ENCODE measurements at regions not wholly inside any gene's neighbourhood (a gene's known extent, or its start where the extent isn't known, plus 50 kb on each side); places are given as distances from the start of the nearest gene placed in this dataset.

DNA sequence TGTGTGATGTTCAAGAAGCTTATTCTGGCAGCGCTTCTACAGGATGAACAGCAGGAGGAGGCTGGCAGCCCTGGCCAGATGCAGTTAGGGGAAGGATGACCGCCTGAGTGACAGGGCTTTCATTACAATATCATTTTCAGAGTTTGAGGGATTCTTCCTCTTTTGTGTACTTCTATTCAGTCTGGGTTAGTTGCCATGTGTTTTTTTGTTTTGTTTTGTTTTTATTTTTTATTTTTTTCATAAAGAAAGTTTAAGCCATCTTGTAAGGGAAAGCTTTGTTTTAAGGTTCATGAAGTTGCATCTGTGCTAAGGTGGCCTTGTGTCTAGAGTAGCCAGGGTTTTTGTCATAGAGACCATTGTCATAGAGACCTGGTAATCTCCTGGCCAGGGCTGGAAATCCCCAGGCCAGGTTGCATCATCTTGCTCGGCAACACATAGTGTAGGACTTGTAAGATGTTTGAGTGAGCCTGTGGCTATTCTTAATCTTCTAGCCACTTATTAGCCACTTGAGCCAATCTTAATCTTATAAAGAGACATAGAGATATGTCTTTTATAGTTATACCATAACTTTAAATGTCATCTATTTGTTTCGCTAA lies 230.5 kb upstream of the TMEM229A start:
- peak; percentile 68 for DNase-seq (ENCODE audit: low spot score)
- Histone ChIP-seq H3K4me3 (no peak overlapping the region), H3K36me3 (ENCODE audit: insufficient read depth) (no peaks in the 10 kb centered on the region), H2AFZ (no peak overlapping the region), H3K4me1 (ENCODE audit: insufficient read depth) (peaks cover 34% of the 10 kb centered on the region), H3K27ac (ENCODE audit: low read depth) (peak overlapping the region; percentile 60), H3F3A (replicated peaks; ENCODE audit: low read depth) (no peaks in the 10 kb centered on the region), H4K20me1 (replicated peaks; ENCODE audit: insufficient read depth) (no peaks in the 10 kb centered on the region), H3K79me2 (replicated peaks; ENCODE audit: insufficient read depth) (no peaks in the 10 kb centered on the region), H3K27me3 (ENCODE audit: insufficient read depth) (peaks cover 19% of the 10 kb centered on the region), H3K9me2 (ENCODE audit: insufficient read depth) (no peaks in the 10 kb centered on the region), H3K4me2 (peak overlapping the region; percentile 24)
- no peaks in the 10 kb centered on the region for H3K9me3 Mint-ChIP-seq
- H3K27me3 Mint-ChIP-seq (ENCODE audit: insufficient read depth, low read depth, poor library complexity): peaks cover 6% of the 10 kb centered on the region
- peak overlapping the region; percentile 91 for H3K27ac Mint-ChIP-seq
- peak; percentile 93 for ATAC-seq
- TF ChIP-seq, protein P1, sequence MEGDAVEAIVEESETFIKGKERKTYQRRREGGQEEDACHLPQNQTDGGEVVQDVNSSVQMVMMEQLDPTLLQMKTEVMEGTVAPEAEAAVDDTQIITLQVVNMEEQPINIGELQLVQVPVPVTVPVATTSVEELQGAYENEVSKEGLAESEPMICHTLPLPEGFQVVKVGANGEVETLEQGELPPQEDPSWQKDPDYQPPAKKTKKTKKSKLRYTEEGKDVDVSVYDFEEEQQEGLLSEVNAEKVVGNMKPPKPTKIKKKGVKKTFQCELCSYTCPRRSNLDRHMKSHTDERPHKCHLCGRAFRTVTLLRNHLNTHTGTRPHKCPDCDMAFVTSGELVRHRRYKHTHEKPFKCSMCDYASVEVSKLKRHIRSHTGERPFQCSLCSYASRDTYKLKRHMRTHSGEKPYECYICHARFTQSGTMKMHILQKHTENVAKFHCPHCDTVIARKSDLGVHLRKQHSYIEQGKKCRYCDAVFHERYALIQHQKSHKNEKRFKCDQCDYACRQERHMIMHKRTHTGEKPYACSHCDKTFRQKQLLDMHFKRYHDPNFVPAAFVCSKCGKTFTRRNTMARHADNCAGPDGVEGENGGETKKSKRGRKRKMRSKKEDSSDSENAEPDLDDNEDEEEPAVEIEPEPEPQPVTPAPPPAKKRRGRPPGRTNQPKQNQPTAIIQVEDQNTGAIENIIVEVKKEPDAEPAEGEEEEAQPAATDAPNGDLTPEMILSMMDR (conservative IDR thresholded peaks at IDR 0.05; ENCODE audit: low read depth in 2 of 2): peak in 1 of 2 experiments; percentile 20; a peak in 1 of 4 replicates
- TF ChIP-seq, protein P2, sequence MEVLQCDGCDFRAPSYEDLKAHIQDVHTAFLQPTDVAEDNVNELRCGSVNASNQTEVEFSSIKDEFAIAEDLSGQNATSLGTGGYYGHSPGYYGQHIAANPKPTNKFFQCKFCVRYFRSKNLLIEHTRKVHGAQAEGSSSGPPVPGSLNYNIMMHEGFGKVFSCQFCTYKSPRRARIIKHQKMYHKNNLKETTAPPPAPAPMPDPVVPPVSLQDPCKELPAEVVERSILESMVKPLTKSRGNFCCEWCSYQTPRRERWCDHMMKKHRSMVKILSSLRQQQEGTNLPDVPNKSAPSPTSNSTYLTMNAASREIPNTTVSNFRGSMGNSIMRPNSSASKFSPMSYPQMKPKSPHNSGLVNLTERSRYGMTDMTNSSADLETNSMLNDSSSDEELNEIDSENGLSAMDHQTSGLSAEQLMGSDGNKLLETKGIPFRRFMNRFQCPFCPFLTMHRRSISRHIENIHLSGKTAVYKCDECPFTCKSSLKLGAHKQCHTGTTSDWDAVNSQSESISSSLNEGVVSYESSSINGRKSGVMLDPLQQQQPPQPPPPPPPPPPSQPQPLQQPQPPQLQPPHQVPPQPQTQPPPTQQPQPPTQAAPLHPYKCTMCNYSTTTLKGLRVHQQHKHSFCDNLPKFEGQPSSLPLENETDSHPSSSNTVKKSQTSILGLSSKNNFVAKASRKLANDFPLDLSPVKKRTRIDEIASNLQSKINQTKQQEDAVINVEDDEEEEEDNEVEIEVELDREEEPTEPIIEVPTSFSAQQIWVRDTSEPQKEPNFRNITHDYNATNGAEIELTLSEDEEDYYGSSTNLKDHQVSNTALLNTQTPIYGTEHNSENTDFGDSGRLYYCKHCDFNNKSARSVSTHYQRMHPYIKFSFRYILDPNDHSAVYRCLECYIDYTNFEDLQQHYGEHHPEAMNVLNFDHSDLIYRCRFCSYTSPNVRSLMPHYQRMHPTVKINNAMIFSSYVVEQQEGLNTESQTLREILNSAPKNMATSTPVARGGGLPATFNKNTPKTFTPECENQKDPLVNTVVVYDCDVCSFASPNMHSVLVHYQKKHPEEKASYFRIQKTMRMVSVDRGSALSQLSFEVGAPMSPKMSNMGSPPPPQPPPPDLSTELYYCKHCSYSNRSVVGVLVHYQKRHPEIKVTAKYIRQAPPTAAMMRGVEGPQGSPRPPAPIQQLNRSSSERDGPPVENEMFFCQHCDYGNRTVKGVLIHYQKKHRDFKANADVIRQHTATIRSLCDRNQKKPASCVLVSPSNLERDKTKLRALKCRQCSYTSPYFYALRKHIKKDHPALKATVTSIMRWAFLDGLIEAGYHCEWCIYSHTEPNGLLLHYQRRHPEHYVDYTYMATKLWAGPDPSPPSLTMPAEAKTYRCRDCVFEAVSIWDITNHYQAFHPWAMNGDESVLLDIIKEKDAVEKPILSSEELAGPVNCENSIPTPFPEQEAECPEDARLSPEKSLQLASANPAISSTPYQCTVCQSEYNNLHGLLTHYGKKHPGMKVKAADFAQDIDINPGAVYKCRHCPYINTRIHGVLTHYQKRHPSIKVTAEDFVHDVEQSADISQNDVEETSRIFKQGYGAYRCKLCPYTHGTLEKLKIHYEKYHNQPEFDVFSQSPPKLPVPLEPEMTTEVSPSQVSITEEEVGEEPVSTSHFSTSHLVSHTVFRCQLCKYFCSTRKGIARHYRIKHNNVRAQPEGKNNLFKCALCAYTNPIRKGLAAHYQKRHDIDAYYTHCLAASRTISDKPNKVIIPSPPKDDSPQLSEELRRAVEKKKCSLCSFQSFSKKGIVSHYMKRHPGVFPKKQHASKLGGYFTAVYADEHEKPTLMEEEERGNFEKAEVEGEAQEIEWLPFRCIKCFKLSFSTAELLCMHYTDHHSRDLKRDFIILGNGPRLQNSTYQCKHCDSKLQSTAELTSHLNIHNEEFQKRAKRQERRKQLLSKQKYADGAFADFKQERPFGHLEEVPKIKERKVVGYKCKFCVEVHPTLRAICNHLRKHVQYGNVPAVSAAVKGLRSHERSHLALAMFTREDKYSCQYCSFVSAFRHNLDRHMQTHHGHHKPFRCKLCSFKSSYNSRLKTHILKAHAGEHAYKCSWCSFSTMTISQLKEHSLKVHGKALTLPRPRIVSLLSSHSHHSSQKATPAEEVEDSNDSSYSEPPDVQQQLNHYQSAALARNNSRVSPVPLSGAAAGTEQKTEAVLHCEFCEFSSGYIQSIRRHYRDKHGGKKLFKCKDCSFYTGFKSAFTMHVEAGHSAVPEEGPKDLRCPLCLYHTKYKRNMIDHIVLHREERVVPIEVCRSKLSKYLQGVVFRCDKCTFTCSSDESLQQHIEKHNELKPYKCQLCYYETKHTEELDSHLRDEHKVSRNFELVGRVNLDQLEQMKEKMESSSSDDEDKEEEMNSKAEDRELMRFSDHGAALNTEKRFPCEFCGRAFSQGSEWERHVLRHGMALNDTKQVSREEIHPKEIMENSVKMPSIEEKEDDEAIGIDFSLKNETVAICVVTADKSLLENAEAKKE (CRISPR knock-in tag; IDR thresholded peaks at IDR 0.05): peak; percentile 59; the same call in 1 of the 2 replicates
- no peak for TF ChIP-seq ZNF114 (CRISPR knock-in tag; IDR thresholded peaks at IDR 0.05)
- TF ChIP-seq, protein P3, sequence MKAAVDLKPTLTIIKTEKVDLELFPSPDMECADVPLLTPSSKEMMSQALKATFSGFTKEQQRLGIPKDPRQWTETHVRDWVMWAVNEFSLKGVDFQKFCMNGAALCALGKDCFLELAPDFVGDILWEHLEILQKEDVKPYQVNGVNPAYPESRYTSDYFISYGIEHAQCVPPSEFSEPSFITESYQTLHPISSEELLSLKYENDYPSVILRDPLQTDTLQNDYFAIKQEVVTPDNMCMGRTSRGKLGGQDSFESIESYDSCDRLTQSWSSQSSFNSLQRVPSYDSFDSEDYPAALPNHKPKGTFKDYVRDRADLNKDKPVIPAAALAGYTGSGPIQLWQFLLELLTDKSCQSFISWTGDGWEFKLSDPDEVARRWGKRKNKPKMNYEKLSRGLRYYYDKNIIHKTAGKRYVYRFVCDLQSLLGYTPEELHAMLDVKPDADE (IDR thresholded peaks at IDR 0.05): no peak
- no peak for TF ChIP-seq ZNF331 (CRISPR knock-in tag; IDR thresholded peaks at IDR 0.05; ENCODE audit: low read depth)
- H3K4me1 Mint-ChIP-seq: peaks cover 44% of the 10 kb centered on the region
- H3K36me3 Mint-ChIP-seq (ENCODE audit: low read depth): no peaks in the 10 kb centered on the region
- no peak overlapping the region for H3K4me3 Mint-ChIP-seq

Measured in GM23338 (cell line).